AG09309 (cell line): ENCODE measurements at regions not wholly inside any gene's neighbourhood (a gene's known extent, or its start where the extent isn't known, plus 50 kb on each side); places are given as distances from the start of the nearest gene placed in this dataset.

Source experiments
- DNase-seq: peaks from one replicate; pipeline ENCODE4 v3.0.0-alpha.2; 2010; ENCODE audit warnings: low read depth
- H3K4me3 ChIP-seq: 2 replicates; pipeline ENCODE4 v1.5.1; 2011; ENCODE audit warnings: mild to moderate bottlenecking, low read depth, low read length, moderate library complexity; ENCODE audit not compliant: control insufficient read depth
- CTCF ChIP-seq: IDR thresholded peaks from 2 replicates; pipeline ENCODE4 v1.5.1; 2011; ENCODE audit warnings: mild to moderate bottlenecking, low read depth, low read length, inconsistent platforms; ENCODE audit not compliant: insufficient read depth, control insufficient read depth; ENCODE audit errors: missing control alignments

GRCh38 chr3:21269882-21270281 is 481.1 kb downstream of the ZNF385D start:
- no peak for DNase-seq
- H3K4me3 ChIP-seq = no peak overlapping the region
- no peak for TF ChIP-seq CTCF

- TF ChIP-seq CTCF = no peak
- no peak overlapping the region for H3K4me3 ChIP-seq
- no peak for DNase-seq
Observed at GRCh38 chr3:21260507-21260906, 490.5 kb downstream of the ZNF385D start.

GRCh38 chr3:21259896-21260295 is 491.1 kb downstream of the ZNF385D start:
- DNase-seq = no peak
- H3K4me3 ChIP-seq = no peak overlapping the region
- TF ChIP-seq CTCF = no peak

- no peak for DNase-seq
- no peak overlapping the region for H3K4me3 ChIP-seq
- no peak for TF ChIP-seq CTCF
Observed at GRCh38 chr3:21256932-21257331, 494.1 kb downstream of the ZNF385D start.

- DNase-seq = no peak
- H3K4me3 ChIP-seq = no peak overlapping the region
- TF ChIP-seq CTCF = no peak
Observed at GRCh38 chr3:21238661-21239060, 512.3 kb downstream of the ZNF385D start.

- H3K4me3 ChIP-seq = no peak overlapping the region
- no peak for TF ChIP-seq CTCF
- no peak for DNase-seq
Observed at GRCh38 chr3:21237638-21238037, 513.4 kb downstream of the ZNF385D start.

- DNase-seq = no peak
- no peak overlapping the region for H3K4me3 ChIP-seq
- TF ChIP-seq CTCF = no peak
Observed at GRCh38 chr3:21235491-21235890, 515.5 kb downstream of the ZNF385D start.
